ENCODE measurements at regions not wholly inside any gene's neighbourhood (a gene's known extent, or its start where the extent isn't known, plus 50 kb on each side); places are given as distances from the start of the nearest gene placed in this dataset.

DNA sequence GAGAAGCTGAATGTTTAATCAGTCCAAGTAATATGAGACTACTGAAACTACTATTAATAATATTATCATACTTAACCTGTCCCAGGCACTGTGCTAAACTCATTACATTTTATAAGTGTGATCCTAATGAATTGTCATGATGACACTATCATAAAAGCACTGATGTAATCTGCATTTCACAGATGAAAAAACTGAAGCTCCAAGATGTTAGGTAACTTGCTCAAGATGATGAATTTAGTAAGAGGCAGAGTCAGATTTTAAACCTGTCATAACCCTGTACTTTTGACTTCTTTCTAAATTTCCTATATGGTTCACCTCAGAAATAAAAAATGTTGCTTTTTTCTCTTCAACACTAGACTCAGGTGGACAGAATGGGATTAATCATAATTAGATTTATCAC is 237.6 kb downstream of the ALDH8A1 start:
- TF ChIP-seq EZH2 (IDR thresholded peaks at IDR 0.05; ENCODE audit: low read length, missing control alignments), result no peak
- TF ChIP-seq, protein P1, sequence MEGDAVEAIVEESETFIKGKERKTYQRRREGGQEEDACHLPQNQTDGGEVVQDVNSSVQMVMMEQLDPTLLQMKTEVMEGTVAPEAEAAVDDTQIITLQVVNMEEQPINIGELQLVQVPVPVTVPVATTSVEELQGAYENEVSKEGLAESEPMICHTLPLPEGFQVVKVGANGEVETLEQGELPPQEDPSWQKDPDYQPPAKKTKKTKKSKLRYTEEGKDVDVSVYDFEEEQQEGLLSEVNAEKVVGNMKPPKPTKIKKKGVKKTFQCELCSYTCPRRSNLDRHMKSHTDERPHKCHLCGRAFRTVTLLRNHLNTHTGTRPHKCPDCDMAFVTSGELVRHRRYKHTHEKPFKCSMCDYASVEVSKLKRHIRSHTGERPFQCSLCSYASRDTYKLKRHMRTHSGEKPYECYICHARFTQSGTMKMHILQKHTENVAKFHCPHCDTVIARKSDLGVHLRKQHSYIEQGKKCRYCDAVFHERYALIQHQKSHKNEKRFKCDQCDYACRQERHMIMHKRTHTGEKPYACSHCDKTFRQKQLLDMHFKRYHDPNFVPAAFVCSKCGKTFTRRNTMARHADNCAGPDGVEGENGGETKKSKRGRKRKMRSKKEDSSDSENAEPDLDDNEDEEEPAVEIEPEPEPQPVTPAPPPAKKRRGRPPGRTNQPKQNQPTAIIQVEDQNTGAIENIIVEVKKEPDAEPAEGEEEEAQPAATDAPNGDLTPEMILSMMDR (conservative IDR thresholded peaks at IDR 0.05 in 1 of 2, IDR thresholded peaks at IDR 0.05 in 1 of 2; ENCODE audit: low read depth in 1 of 2, low read length in 2 of 2), result no peak
- H2AFZ ChIP-seq (ENCODE audit: low read length), result no peak overlapping the region
- peaks cover 5% of the 10 kb centered on the region for H3K4me1 ChIP-seq (ENCODE audit: control insufficient read depth, extremely low read depth, insufficient read depth, low read length)
- no peaks in the 10 kb centered on the region for H3K79me2 ChIP-seq (ENCODE audit: control insufficient read depth, insufficient read depth, low read length)
- no peak overlapping the region for H3K4me2 ChIP-seq (ENCODE audit: extremely low read depth, insufficient read depth, low read length)
- H4K20me1 ChIP-seq (ENCODE audit: control insufficient read depth, extremely low read depth, insufficient read depth, low read length), result no peaks in the 10 kb centered on the region
- no peak overlapping the region for H3K9ac ChIP-seq (ENCODE audit: insufficient read depth, low read length)
- H3K36me3 ChIP-seq (ENCODE audit: control insufficient read depth, insufficient read depth, low read length), result no peaks in the 10 kb centered on the region
- DNase-seq (ENCODE audit: low read depth in 2 of 2), result no peak
- no peaks in the 10 kb centered on the region for H3K9me3 ChIP-seq (ENCODE audit: control insufficient read depth, insufficient read depth, low read depth, low read length)
- H3K27me3 ChIP-seq (ENCODE audit: control insufficient read depth, insufficient read depth, low read length), result no peaks in the 10 kb centered on the region
- H3K27ac ChIP-seq (ENCODE audit: insufficient read depth, low read length), result no peak overlapping the region
- H3K4me3 ChIP-seq (replicated peaks in 1 of 4; ENCODE audit: control extremely low read depth in 1 of 4, insufficient read depth in 1 of 4, low read depth in 3 of 4, low read length in 4 of 4), result no peak overlapping the region

DNA sequence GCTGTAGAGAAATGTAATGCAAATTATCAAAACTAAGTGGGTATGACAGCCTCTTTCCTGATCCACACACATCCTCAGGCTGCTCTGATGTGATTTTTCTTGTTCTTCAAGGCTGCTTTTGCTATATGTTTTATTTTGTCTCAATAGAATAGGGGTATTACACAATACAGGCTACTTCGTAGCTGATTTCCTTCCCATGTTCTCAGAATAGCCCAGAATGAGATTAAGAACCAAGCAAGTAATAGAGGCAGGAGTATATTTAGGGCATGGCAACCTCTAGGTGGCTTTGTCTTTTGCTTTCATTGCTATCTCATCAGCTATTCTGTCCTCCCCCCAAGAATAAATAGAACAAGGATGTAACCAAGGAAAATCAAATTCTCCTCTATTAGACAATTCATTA is 241.8 kb downstream of the ALDH8A1 start:
- Histone ChIP-seq H3K9ac (ENCODE audit: insufficient read depth, low read length) (no peak overlapping the region), H3K27ac (ENCODE audit: insufficient read depth, low read length) (no peak overlapping the region), H4K20me1 (ENCODE audit: control insufficient read depth, extremely low read depth, insufficient read depth, low read length) (no peaks in the 10 kb centered on the region), H3K79me2 (ENCODE audit: control insufficient read depth, insufficient read depth, low read length) (no peaks in the 10 kb centered on the region), H3K9me3 (ENCODE audit: control insufficient read depth, insufficient read depth, low read depth, low read length) (no peaks in the 10 kb centered on the region), H3K4me3 (replicated peaks in 1 of 4; ENCODE audit: control extremely low read depth in 1 of 4, insufficient read depth in 1 of 4, low read depth in 3 of 4, low read length in 4 of 4) (no peak overlapping the region), H2AFZ (ENCODE audit: low read length) (no peak overlapping the region), H3K36me3 (ENCODE audit: control insufficient read depth, insufficient read depth, low read length) (no peaks in the 10 kb centered on the region), H3K27me3 (ENCODE audit: control insufficient read depth, insufficient read depth, low read length) (no peaks in the 10 kb centered on the region), H3K4me2 (ENCODE audit: extremely low read depth, insufficient read depth, low read length) (no peak overlapping the region), H3K4me1 (ENCODE audit: control insufficient read depth, extremely low read depth, insufficient read depth, low read length) (no peaks in the 10 kb centered on the region)
- no peak for DNase-seq (ENCODE audit: low read depth in 2 of 2)
- TF ChIP-seq EZH2 (IDR thresholded peaks at IDR 0.05; ENCODE audit: low read length, missing control alignments), result no peak
- TF ChIP-seq, protein P1 (conservative IDR thresholded peaks at IDR 0.05 in 1 of 2, IDR thresholded peaks at IDR 0.05 in 1 of 2; ENCODE audit: low read depth in 1 of 2, low read length in 2 of 2), result no peak

DNA sequence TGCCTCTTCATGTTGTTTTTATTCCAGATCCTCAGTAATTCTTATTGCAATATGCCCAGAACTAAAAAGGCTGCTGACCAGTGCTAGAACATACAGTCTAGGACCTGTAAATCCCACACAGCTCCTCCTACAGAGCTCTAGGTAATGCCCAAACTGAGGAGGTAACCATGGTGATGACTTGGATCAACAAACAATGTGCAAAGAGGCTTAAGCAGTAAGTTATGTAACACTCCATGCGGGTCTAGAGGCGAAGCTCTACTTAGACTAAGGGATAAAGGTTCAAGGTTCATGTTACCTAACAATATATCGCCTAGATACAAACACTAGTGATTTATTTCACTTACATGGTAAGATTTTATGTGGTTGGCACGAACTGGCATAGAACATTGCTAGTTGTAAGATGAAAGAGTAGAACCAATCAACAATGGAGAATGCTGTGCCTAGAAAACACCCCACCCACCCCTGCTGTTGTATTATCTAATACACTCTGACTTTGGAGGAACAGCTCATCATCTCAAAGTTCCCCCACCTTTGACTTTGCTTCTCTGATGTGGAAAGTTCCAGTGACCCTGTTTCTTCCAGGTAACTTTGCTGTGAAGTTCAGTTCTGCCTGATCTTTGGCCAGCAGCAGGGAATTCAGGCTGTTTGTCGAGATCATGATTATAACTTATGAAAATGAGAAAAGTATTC is 242.4 kb downstream of the ALDH8A1 start:
- Histone ChIP-seq H3K9me3 (ENCODE audit: control insufficient read depth, insufficient read depth, low read depth, low read length) (no peaks in the 10 kb centered on the region), H3K4me3 (replicated peaks in 1 of 4; ENCODE audit: control extremely low read depth in 1 of 4, insufficient read depth in 1 of 4, low read depth in 3 of 4, low read length in 4 of 4) (no peak overlapping the region), H3K4me2 (ENCODE audit: extremely low read depth, insufficient read depth, low read length) (no peak overlapping the region), H3K9ac (ENCODE audit: insufficient read depth, low read length) (no peak overlapping the region), H4K20me1 (ENCODE audit: control insufficient read depth, extremely low read depth, insufficient read depth, low read length) (no peaks in the 10 kb centered on the region), H3K36me3 (ENCODE audit: control insufficient read depth, insufficient read depth, low read length) (no peaks in the 10 kb centered on the region), H2AFZ (ENCODE audit: low read length) (no peak overlapping the region), H3K4me1 (ENCODE audit: control insufficient read depth, extremely low read depth, insufficient read depth, low read length) (no peaks in the 10 kb centered on the region), H3K27me3 (ENCODE audit: control insufficient read depth, insufficient read depth, low read length) (no peaks in the 10 kb centered on the region), H3K27ac (ENCODE audit: insufficient read depth, low read length) (no peak overlapping the region), H3K79me2 (ENCODE audit: control insufficient read depth, insufficient read depth, low read length) (no peaks in the 10 kb centered on the region)
- peak in 1 of 2 donors; percentile 62 for DNase-seq (ENCODE audit: low read depth in 2 of 2)
- TF ChIP-seq EZH2 (IDR thresholded peaks at IDR 0.05; ENCODE audit: low read length, missing control alignments), result no peak
- TF ChIP-seq, protein P1 (conservative IDR thresholded peaks at IDR 0.05 in 1 of 2, IDR thresholded peaks at IDR 0.05 in 1 of 2; ENCODE audit: low read depth in 1 of 2, low read length in 2 of 2), result no peak
